ENCODE measurements at regions not wholly inside any gene's neighbourhood (a gene's known extent, or its start where the extent isn't known, plus 50 kb on each side); places are given as distances from the start of the nearest gene placed in this dataset.

DNA sequence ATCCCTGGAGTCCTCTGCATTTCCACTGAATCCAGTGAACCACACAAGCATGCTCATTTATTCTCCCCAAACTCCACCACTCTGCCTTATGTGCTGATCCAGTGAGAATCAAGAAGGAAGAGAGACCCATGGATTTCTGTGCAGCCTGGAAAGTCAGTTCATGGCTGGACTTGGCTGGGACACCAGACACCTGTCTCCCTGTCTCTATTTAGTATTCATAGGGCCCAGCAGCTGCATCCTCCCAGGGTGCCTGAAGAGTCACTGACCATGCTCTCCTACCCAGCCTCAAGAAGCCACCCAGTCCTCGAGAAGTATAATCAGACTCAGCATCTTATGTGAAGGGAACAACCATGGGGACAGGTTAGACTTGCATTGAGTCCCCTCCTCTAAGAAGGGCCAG lies 83.2 kb downstream of the ZNF280B start:
- in situ Hi-C loops (cut with HindIII; ENCODE audit: low pct_ligation_motif_present, low sequenced_read_pairs): no loop called here
- no peaks in the 10 kb centered on the region for H3K36me3 ChIP-seq (replicated peaks)
- H3K27ac ChIP-seq: no peak overlapping the region
- peaks cover 13% of the 10 kb centered on the region for H3K27me3 ChIP-seq (replicated peaks)
- DNase-seq: no peak
- H3K4me3 ChIP-seq (ENCODE audit: low read depth, low read length): no peak overlapping the region
- TF ChIP-seq, protein P1, sequence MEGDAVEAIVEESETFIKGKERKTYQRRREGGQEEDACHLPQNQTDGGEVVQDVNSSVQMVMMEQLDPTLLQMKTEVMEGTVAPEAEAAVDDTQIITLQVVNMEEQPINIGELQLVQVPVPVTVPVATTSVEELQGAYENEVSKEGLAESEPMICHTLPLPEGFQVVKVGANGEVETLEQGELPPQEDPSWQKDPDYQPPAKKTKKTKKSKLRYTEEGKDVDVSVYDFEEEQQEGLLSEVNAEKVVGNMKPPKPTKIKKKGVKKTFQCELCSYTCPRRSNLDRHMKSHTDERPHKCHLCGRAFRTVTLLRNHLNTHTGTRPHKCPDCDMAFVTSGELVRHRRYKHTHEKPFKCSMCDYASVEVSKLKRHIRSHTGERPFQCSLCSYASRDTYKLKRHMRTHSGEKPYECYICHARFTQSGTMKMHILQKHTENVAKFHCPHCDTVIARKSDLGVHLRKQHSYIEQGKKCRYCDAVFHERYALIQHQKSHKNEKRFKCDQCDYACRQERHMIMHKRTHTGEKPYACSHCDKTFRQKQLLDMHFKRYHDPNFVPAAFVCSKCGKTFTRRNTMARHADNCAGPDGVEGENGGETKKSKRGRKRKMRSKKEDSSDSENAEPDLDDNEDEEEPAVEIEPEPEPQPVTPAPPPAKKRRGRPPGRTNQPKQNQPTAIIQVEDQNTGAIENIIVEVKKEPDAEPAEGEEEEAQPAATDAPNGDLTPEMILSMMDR (IDR thresholded peaks at IDR 0.05; ENCODE audit: low read depth, low read length, missing control alignments): no peak

- Histone ChIP-seq H3K27me3 (replicated peaks) (peaks cover 11% of the 10 kb centered on the region), H3K36me3 (replicated peaks) (no peaks in the 10 kb centered on the region), H3K27ac (no peak overlapping the region), H3K4me3 (ENCODE audit: low read depth, low read length) (no peak overlapping the region)
- in situ Hi-C loops (cut with HindIII; ENCODE audit: low pct_ligation_motif_present, low sequenced_read_pairs): no loop called here
- TF ChIP-seq, protein P1 (IDR thresholded peaks at IDR 0.05; ENCODE audit: low read depth, low read length, missing control alignments): no peak
- no peak for DNase-seq
Measured at GRCh38 chr22:22425783-22426624, 82.5 kb downstream of the ZNF280B start.

GRCh38 chr22:22427542-22428065 lies 80.9 kb downstream of the ZNF280B start:
- DNase-seq: no peak
- Histone ChIP-seq H3K27ac (no peak overlapping the region), H3K27me3 (replicated peaks) (peaks cover 6% of the 10 kb centered on the region), H3K4me3 (ENCODE audit: low read depth, low read length) (no peak overlapping the region), H3K36me3 (replicated peaks) (no peaks in the 10 kb centered on the region)
- TF ChIP-seq, protein P1 (IDR thresholded peaks at IDR 0.05; ENCODE audit: low read depth, low read length, missing control alignments): no peak
- in situ Hi-C loops (cut with HindIII; ENCODE audit: low pct_ligation_motif_present, low sequenced_read_pairs): no loop called here

- H3K27me3 ChIP-seq (replicated peaks): peaks cover 4% of the 10 kb centered on the region
Measured at GRCh38 chr22:22428222-22429098, 80.1 kb downstream of the ZNF280B start.

GRCh38 chr22:22429369-22430108 lies 79.0 kb downstream of the ZNF280B start:
- peaks cover 4% of the 10 kb centered on the region for H3K27me3 ChIP-seq (replicated peaks)
- DNase-seq: no peak
- H3K36me3 ChIP-seq (replicated peaks): no peaks in the 10 kb centered on the region
- TF ChIP-seq, protein P1 (IDR thresholded peaks at IDR 0.05; ENCODE audit: low read depth, low read length, missing control alignments): no peak
- H3K27ac ChIP-seq: no peak overlapping the region
- H3K4me3 ChIP-seq (ENCODE audit: low read depth, low read length): no peak overlapping the region
- in situ Hi-C loops (cut with HindIII; ENCODE audit: low pct_ligation_motif_present, low sequenced_read_pairs): no loop called here

More at GRCh38 chr22:22428222-22429098, 80.1 kb downstream of the ZNF280B start:
- no peak for DNase-seq
- Histone ChIP-seq H3K36me3 (replicated peaks) (no peaks in the 10 kb centered on the region), H3K4me3 (ENCODE audit: low read depth, low read length) (no peak overlapping the region), H3K27ac (no peak overlapping the region)
- TF ChIP-seq, protein P1 (IDR thresholded peaks at IDR 0.05; ENCODE audit: low read depth, low read length, missing control alignments): no peak
- in situ Hi-C loops (cut with HindIII; ENCODE audit: low pct_ligation_motif_present, low sequenced_read_pairs): no loop called here
